ENCODE measurements at regions not wholly inside any gene's neighbourhood (a gene's known extent, or its start where the extent isn't known, plus 50 kb on each side); places are given as distances from the start of the nearest gene placed in this dataset.
"Not testable (repeated sequence)": the region's sequence is repeated elsewhere in the genome, so short reads cannot be mapped to it uniquely, and the experiment has no call there.

GRCh38 chr13:64505336-64505910, 2724.7 kb downstream of the PCDH9 start:
- Histone ChIP-seq H3K4me1 (no peaks in the 10 kb centered on the region), H3K4me3 (no peak overlapping the region), H3K9me3 (no peaks in the 10 kb centered on the region), H3K27ac (no peak overlapping the region), H3K27me3 (no peaks in the 10 kb centered on the region), H3K36me3 (no peaks in the 10 kb centered on the region)
- TF ChIP-seq CTCF (IDR thresholded peaks at IDR 0.05), result no peak
- DNase-seq (ENCODE audit: low spot score), result no peak

GRCh38 chr13:64488731-64489130, 2741.4 kb downstream of the PCDH9 start:
- Histone ChIP-seq H3K36me3 (no peaks in the 10 kb centered on the region), H3K4me3 (no peak overlapping the region), H3K27ac (no peak overlapping the region), H3K4me1 (no peaks in the 10 kb centered on the region), H3K9me3 (no peaks in the 10 kb centered on the region), H3K27me3 (no peaks in the 10 kb centered on the region)
- DNase-seq (ENCODE audit: low spot score), result no peak
- TF ChIP-seq CTCF (IDR thresholded peaks at IDR 0.05), result no peak

GRCh38 chr13:64482373-64482772, 2747.8 kb downstream of the PCDH9 start:
- TF ChIP-seq CTCF (IDR thresholded peaks at IDR 0.05), result no peak
- Histone ChIP-seq H3K36me3 (no peaks in the 10 kb centered on the region), H3K27me3 (no peaks in the 10 kb centered on the region), H3K9me3 (no peaks in the 10 kb centered on the region), H3K27ac (no peak overlapping the region), H3K4me1 (no peaks in the 10 kb centered on the region), H3K4me3 (no peak overlapping the region)
- DNase-seq (ENCODE audit: low spot score), result no peak

GRCh38 chr13:64480672-64481071, 2749.5 kb downstream of the PCDH9 start:
- Histone ChIP-seq H3K4me1 (no peaks in the 10 kb centered on the region), H3K27ac (no peak overlapping the region), H3K4me3 (no peak overlapping the region), H3K27me3 (no peaks in the 10 kb centered on the region), H3K36me3 (no peaks in the 10 kb centered on the region), H3K9me3 (no peaks in the 10 kb centered on the region)
- TF ChIP-seq CTCF (IDR thresholded peaks at IDR 0.05), result no peak
- DNase-seq (ENCODE audit: low spot score), result no peak

GRCh38 chr13:64480211-64480610, 2749.9 kb downstream of the PCDH9 start:
- H3K27me3 ChIP-seq, result no peaks in the 10 kb centered on the region
- H3K27ac ChIP-seq, result no peak overlapping the region
- DNase-seq (ENCODE audit: low spot score), result no peak
- no peak for TF ChIP-seq CTCF (IDR thresholded peaks at IDR 0.05)
- no peaks in the 10 kb centered on the region for H3K9me3 ChIP-seq
- H3K36me3 ChIP-seq, result no peaks in the 10 kb centered on the region
- H3K4me1 ChIP-seq, result no peaks in the 10 kb centered on the region
- H3K4me3 ChIP-seq, result no peak overlapping the region

- no peak for DNase-seq (ENCODE audit: low spot score)
- no peaks in the 10 kb centered on the region for H3K9me3 ChIP-seq
- no peaks in the 10 kb centered on the region for H3K36me3 ChIP-seq
- no peak for TF ChIP-seq CTCF (IDR thresholded peaks at IDR 0.05)
- no peak overlapping the region for H3K4me3 ChIP-seq
- H3K4me1 ChIP-seq, result no peaks in the 10 kb centered on the region
- no peak overlapping the region for H3K27ac ChIP-seq
- H3K27me3 ChIP-seq, result no peaks in the 10 kb centered on the region
Measured at GRCh38 chr13:64477146-64477545, 2753.0 kb downstream of the PCDH9 start.

GRCh38 chr13:64476041-64476568, 2754.0 kb downstream of the PCDH9 start:
- not testable (repeated sequence) for H3K27ac ChIP-seq; H3K4me3 ChIP-seq; DNase-seq (ENCODE audit: low spot score); H3K27me3 ChIP-seq; H3K36me3 ChIP-seq; H3K9me3 ChIP-seq; H3K4me1 ChIP-seq
